ENCODE measurements at regions not wholly inside any gene's neighbourhood (a gene's known extent, or its start where the extent isn't known, plus 50 kb on each side); places are given as distances from the start of the nearest gene placed in this dataset.
A peak's percentile ranks its signal among the peaks of the same experiment; 100 is the strongest.

DNA sequence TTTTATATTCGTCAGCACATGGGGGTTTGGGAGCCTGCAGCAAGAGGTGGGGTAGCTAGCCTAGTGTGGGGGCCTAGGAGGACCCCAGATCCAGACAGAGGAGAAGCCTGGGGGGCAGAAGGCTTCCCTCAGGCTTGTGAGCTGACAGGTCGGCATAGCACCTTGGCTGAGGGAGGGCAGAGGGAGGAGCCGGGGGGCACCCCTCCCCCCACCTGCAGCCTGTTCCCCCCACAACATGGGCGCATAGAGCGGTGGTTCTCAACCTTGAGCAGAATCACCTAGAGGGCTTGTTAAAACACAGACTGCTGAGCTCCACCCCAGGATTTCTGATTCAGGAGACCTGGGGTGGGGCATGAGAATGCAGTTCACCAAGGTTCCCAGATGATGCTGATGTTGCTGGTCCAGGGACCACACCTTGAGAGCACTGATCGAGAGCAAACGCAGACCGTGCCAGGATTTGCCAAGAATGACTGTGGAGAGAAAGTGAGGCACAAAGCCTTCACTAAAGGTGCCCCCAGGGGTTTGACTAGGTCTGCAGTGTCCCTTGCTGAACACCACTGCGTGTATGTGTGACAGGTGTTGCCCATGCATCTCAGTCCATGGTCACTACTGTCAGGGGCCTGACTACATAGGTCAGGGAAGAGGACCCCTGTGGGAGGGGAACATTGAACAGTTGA is 163.3 kb downstream of the MACROH2A1 start:
- no peak for DNase-seq

DNA sequence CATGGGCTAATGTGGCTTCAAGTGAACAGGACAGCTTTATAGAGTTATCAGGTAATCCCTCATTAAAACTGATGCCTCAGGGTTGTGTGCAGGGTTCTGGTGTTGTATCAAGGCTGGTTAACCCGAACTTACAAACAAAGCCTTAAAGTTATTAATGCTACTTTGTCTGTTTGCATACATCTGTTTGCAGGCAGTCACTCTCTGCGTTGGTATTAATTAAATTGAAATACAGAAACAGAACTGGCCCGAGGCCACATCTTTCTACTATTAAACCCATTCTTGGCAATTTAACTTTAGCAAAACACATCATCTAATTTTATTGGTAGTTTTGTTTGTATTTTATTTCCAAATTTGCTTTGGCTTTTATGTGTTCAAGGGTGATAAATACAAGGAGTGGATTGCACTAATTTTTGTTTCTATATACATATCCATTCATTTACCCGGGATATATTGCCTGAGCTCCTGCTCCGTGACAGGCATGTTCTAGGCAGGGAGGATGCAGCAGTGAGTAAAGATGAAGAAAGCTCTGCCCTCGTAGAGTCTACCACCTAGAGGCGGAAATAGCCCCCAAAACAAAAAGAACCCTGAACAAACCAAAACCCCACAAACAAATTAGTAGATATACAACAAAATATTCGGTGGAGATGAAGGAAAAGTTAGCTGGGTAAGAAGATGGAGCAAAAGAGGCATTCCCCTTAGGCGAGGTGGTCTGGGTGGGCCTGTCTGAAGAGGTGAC is 164.2 kb downstream of the MACROH2A1 start:
- no peak for DNase-seq

GRCh38 chr5:135234242-135234641 is 164.8 kb downstream of the MACROH2A1 start:
- no peak for DNase-seq

DNA sequence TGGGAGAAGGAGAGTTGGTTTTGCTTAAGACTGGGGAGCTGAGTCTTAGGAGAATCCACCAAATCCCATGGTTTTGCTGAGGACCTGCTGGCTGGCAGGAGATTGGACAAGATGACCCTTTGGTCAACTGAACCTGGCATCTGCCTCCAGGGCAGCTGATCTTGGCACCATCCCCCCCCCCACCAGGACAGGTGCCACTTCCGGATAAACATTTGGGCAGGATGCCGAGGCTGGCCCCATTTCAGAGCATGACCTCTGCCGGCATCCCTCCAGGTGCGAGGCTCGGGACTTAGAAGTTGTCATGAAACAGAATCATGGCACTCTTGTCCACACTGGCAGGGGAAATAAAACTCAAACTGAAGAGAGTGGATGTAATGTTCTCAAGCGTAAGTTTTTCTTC is 165.6 kb downstream of the MACROH2A1 start:
- DNase-seq = no peak

DNA sequence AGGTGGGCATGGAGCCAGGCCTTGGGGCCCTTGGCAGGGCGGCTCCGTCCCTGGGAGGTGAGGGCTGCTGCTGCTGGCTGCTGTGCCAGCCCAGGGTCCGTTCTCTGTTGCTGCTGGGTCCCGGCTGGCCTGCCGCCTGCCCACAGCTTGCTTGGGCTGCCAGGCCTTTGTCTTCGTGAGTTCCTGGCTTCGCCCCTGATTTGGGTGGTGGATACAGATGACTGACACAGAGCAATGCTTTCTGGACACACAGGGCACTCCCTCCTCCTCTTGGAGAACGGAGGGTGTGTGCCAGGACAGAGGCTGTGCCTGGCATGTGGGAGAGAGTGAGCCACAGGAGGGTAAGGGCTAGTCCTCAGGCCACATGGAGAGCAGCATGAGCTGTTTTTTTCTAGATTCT is 166.1 kb downstream of the MACROH2A1 start:
- peak in 34 of 58 donors; percentile 9 to 69 (median 29) for DNase-seq

DNA sequence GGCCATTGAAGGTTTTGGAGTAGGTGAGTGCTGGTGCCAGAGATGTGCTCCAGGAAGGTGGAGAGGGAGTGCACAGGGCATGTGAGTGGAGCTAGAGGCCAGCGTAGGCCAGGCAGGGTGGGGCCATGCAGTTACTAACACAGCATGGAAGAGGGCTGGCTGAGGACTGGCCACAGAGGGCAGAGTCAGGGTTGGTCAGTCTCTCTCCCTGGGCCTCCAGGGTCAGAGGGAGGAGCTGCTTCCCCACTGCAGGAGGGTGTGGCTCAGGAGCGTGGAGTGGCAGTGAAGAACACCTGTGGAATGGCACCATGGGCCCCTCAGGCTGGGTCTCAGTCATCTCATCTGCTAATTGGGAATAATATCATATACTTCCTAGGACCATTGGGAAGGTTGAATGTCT is 167.7 kb downstream of the MACROH2A1 start:
- no peak for DNase-seq

DNA sequence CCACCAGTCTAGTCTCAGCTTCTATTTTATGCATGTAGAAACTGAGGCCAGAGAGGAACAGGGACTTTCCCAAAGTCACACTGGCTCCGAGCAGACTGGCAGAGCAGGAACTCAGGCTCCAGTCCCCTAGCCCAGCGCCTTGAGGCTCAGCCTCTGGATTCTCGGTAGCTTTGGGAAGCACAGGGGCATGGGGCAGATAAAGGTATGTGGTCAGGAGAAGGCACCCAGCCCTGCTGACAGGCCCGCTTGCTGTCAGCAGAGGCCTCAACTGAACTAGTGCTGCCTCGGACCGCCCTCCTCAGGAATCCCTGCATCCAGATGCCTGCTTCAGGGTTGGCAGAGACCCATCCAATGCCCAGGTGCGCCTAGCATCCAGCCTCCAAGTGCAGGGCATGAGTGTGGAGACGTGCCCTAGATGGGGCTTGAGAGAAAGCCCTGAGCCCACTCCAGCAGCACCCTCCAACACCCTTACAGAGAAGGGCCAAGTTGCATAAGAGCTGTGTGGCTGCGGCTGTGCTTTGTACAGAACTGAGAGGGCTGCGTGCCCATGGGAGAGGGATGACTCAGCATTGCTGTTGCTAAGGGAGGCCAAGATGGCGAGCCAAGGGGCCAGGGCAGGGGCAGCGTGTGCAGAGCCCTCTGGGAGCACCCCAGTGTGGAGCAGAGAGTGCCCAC is 168.6 kb downstream of the MACROH2A1 start:
- peak in 36 of 58 donors; percentile 9 to 67 (median 32) for DNase-seq

- DNase-seq = no peak
These were observed 169.3 kb downstream of the MACROH2A1 start for GRCh38 chr5:135229679-135230132.

DNA sequence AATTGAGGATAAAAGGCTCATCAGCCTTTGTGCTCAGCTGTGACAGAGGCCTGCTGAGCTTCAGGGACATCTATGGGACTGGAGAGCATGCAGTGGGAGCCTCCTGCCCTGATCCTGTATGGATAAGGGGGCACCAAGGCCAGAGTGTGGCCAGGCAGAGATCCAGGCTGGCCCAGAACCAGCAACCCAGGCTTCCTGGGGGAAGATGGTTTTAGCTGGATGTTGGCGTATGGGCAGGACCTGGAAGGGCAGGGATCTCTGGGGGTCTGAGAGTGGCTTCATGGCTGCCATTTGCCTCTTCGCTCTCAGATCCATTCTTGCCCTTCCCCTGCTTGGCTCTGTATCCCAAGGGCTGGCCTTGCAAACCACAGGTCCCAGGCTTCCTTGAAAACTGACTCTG is 169.9 kb downstream of the MACROH2A1 start:
- DNase-seq = no peak

DNA sequence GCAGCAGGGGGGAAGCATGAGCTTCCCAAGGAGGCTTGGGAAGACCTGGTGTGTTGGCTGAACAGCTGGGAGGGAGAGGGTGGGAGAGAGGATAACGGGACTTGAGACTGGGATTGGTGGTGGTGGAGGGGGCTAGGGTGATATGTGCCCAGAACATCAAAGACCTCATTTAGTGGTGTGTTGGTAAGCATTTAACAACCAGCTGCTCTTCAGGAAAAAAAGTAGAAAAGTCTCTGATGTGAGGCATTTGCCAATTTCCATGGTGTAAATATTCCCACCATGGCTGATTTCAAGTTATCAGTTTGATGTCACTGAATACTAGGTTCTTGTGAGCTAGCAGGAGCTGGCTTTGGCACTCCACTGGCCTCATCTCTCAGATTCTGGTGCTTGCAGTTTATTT is 170.8 kb downstream of the MACROH2A1 start:
- DNase-seq = no peak

DNA sequence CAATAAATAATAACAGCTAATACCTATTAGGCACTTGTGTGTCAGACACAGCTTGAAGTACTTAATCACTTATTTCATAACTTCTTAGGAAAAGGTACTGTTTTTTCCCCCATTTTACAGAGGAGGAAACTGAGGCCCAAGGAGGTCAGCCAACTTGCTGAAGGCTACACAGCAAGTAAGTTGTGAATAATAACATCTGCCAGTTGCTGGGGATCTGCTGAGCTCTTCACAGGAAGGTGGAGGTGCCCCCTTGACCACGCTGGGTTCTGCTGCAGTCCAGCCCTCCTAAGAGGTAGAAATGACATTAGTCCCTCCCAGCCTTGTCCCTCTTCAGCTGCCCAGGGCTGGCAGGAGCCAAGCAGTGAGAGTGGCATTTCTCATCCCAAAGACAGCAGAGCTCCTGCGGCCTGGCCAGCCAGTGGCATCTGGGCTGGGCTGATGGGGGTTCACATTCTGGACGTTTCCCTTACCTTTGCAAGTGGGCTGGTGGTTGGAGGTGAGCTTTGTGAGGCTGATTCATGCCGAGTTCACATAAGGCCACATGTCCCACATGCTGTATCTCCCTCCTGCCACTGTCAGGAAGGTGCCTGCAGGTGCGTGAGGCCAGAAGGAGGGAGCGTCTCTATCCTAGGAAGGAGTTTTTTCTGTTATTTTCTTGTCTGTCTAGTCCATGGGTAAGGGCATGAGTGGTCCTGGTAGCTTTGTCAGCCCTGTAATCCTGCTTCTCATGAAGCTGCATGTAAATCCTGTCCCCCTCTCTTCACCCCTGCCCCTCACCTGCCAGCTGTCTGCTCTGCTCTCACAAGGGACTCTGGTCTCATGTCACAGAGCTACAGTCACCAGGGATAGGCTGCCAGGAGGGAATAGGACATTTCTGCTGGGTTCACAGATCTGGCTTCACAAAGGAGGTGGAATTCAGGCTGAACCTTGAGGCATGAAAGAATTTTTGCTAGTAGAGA is 171.7 kb downstream of the MACROH2A1 start:
- no peak for DNase-seq

DNA sequence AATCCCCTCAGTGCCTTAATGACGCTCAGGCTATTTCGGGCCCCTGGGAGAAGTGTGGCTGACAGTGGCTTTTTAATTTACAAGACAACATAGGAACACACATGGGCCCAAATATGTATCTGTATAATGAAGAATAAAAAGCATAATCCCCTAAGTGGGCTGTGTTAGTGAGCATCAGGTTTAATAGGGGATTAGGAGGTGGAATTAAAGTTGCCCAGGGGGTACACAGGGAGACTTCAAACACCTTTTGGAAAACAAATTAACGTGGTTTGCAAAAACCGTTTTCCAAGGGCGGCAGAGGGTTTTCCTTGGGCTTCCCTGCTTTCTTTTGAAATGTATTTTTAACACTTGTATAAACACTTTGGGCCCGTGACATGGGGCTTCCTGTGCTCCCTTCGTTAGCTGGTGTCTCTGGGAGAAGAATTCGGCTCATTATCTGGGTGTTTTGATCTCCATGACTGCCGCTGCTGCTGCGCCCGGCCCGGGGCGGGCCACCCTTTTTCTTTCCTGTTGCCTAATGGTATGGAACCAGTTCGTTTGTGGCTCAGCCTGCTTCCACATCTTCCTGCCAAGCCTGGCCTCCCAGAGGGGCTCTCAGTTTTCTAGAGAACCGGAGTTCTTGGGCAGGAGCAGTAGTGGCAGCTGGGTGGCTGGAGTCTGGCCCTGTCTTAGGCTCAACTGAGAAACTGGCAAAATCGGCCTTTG is 173.0 kb downstream of the MACROH2A1 start:
- DNase-seq = no peak

DNA sequence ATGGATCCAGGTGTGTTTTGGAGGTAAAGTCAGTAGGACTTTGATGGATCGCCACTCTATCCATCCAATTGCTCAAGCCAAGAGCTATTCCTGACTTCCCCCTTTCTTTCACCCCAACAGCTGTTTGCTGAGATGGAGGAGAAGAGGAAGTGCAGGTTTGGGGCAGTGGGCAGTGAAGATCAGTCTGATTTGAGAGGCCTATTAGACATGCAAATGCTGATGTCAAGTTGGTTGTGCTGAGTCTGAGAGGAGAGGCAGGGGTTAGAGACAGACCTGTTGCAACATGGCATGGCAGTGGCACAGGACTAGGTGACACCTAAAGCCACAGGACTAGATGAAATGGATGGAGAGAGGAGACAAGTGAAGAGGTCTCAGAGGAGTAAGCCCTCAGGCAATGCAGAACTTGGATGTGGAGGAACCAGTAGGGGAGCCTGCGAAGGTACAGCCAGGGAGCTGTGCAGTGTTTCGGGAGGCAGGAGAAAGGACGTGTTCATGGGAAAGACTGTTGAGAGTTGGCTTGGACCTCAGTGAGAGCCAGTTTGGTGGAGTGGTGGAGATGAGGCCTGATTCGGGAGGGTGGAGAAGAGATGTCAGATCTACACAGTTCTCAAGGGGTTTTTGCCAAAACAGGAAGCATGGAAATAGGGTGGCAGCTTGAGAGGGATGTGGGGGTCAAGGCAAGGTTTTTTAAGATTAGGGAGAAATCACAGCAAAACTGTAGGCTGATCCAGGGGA is 175.0 kb downstream of the MACROH2A1 start:
- DNase-seq = no peak

- no peak for DNase-seq
These were observed 175.6 kb downstream of the MACROH2A1 start for GRCh38 chr5:135223404-135223803.

- DNase-seq = no peak
These were observed 176.3 kb downstream of the MACROH2A1 start for GRCh38 chr5:135222771-135223170.

GRCh38 chr5:135222171-135222681 is 176.8 kb downstream of the MACROH2A1 start:
- DNase-seq = no peak

GRCh38 chr5:135221696-135222095 is 177.3 kb downstream of the MACROH2A1 start:
- DNase-seq = no peak

DNA sequence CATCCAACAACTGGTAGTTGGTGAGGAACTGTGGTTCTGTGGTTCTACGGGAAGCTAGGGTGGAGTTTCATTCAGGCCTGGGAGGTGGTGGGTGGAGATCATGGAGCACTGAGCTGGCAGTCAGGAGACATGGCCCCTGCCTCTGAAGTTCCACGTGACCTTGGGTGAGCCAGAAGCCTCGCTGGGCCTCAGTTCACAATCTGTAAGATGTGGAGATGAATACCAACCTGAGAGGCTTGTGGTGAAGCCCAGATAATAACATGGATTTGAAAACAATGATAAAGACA is 177.9 kb downstream of the MACROH2A1 start:
- no peak for DNase-seq

DNA sequence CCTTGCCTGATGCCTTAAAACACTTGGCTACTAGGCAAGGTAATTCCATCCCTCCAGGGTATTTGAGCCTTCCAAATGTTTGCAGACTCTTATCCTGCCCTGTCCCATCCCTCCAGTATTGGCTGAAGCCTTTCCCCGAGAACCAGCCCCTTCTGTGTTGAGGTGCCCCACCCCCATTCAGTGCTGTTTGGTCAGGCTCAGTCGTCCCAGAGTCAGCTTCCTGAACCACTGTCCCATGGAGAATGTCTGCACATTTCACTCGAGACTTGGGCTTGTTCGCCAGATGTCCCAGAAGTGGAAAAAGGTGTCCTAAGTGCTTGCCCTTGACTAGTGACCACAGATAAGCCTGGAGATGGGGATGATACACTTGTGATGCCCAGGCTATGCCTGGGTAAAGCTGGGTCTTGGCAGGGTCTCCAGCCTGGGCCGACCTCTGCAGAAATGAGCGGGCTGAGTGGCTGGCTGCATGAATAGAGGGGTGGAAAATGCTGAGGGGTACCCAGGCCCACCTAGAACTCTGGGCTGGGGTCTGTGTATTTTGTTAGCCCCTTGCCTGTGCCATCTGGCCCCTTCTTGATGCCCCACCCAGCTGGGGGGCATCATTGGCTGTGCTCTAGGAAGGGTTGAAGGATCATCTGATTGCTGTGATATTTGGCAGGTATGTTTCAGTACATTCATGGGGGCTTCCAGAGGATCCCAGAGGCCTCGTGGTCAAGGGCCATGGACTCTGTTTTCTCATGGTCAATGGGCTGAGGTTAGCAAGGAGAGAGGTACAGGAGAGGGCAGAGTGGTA is 178.4 kb downstream of the MACROH2A1 start:
- no peak for DNase-seq

Data from anterior cingulate cortex (tissue), 58 donors.